ENCODE measurements at regions not wholly inside any gene's neighbourhood (a gene's known extent, or its start where the extent isn't known, plus 50 kb on each side); places are given as distances from the start of the nearest gene placed in this dataset.

- 24% methylated on average over 3 of the region's 3 CpGs for WGBS (ENCODE audit: low lambda C conversion rate)
- DNase-seq = no peak
- CTCF ChIA-PET = interaction anchor here (1.1 to 2.3 kb wide), 2 partner anchors 10 to 89 kb away, joined by 6 to 10 read pairs; no protein-coding TSS in a partner anchor
- Histone ChIP-seq H3K4me3 (ENCODE audit: low read depth in 2 of 2, low read length in 1 of 2) (no peak overlapping the region), H2AFZ (ENCODE audit: low read depth) (no peak overlapping the region), H3K9ac (no peak overlapping the region), H3F3A (replicated peaks; ENCODE audit: insufficient read depth) (no peaks in the 10 kb centered on the region), H4K20me1 (ENCODE audit: insufficient read depth) (no peaks in the 10 kb centered on the region), H3K36me3 (replicated peaks in 1 of 2; ENCODE audit: control insufficient read depth in 1 of 2, insufficient read depth in 2 of 2, low read length in 1 of 2) (no peaks in the 10 kb centered on the region), H3K4me2 (no peak overlapping the region), H3K27me3 (ENCODE audit: insufficient read depth) (no peaks in the 10 kb centered on the region), H3K9me2 (no peaks in the 10 kb centered on the region), H3K27ac (ENCODE audit: low read depth in 2 of 2, low read length in 1 of 2) (peak overlapping the region in 1 of 2 experiments; percentile 67; a peak in 1 of 4 replicates), H3K4me1 (ENCODE audit: control insufficient read depth in 1 of 2, insufficient read depth in 2 of 2, low read depth in 1 of 2, low read length in 1 of 2) (peaks cover under 1 to 3% of the 10 kb centered on the region in 2 experiments; a peak in 3 of 4 replicates), H3K9me3 (no peaks in the 10 kb centered on the region), H3K79me2 (ENCODE audit: insufficient read depth) (no peaks in the 10 kb centered on the region)
- TF ChIP-seq FOXJ3 (CRISPR knock-in tag; IDR thresholded peaks at IDR 0.05) (no peak), MXI1 (IDR thresholded peaks at IDR 0.05; ENCODE audit: low read depth, low read length) (no peak), GATA2 (CRISPR knock-in tag; IDR thresholded peaks at IDR 0.05) (no peak), PBX3 (IDR thresholded peaks at IDR 0.05) (no peak), RXRA (IDR thresholded peaks at IDR 0.05; ENCODE audit: borderline replicate concordance, low read depth) (no peak), TAF1 (IDR thresholded peaks at IDR 0.05; ENCODE audit: borderline replicate concordance, low read depth, low read length) (no peak), SMC3 (IDR thresholded peaks at IDR 0.05; ENCODE audit: low read depth, low read length) (no peak), MEF2A (IDR thresholded peaks at IDR 0.05; ENCODE audit: borderline replicate concordance, low read depth) (no peak), FOSL2 (IDR thresholded peaks at IDR 0.05; ENCODE audit: borderline replicate concordance, low read depth) (no peak), POLR2AphosphoS5 (IDR thresholded peaks at IDR 0.05; ENCODE audit: low read depth, low read length) (no peak)
- TF ChIP-seq, protein P1, sequence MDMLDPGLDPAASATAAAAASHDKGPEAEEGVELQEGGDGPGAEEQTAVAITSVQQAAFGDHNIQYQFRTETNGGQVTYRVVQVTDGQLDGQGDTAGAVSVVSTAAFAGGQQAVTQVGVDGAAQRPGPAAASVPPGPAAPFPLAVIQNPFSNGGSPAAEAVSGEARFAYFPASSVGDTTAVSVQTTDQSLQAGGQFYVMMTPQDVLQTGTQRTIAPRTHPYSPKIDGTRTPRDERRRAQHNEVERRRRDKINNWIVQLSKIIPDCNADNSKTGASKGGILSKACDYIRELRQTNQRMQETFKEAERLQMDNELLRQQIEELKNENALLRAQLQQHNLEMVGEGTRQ (IDR thresholded peaks at IDR 0.05; ENCODE audit: borderline replicate concordance, low read depth, low read length) = no peak
- POLR2A ChIA-PET = no interaction called here
Observed at GRCh38 chr13:102466610-102467190, 64.9 kb upstream of the FGF14 start.

DNA sequence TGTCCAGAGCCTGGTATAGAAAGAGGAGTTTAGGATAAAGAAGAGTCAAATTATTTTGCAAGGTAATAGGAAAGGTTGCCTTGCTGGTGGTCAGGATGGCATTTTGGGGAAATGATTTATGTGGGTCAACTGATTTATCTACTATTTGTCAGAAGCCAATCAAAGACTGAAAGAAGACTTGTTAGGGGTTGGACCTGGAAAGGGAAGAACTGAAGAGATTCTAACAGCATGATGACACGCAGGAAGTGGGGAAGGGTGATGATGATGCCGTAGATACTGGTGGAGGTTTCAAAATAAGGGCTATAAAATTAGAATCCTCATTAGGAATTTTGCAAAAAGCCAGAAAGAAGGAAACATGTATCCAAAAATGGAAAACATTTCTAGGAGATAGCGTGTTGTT, 60.7 kb upstream of the FGF14 start:
- no peak overlapping the region for H3K4me2 ChIP-seq
- peaks cover 6 to 8% of the 10 kb centered on the region in 2 experiments; a peak in 3 of 4 replicates for H3K4me1 ChIP-seq (ENCODE audit: control insufficient read depth in 1 of 2, insufficient read depth in 2 of 2, low read depth in 1 of 2, low read length in 1 of 2)
- H3K27ac ChIP-seq (ENCODE audit: low read depth in 2 of 2, low read length in 1 of 2) = no peak overlapping the region
- ChIA-PET POLR2A (no interaction called here), CTCF (no interaction called here)
- no peak overlapping the region for H3K4me3 ChIP-seq (ENCODE audit: low read depth in 2 of 2, low read length in 1 of 2)
- DNase-seq = no peak
- no peaks in the 10 kb centered on the region for H3K27me3 ChIP-seq (ENCODE audit: insufficient read depth)
- 63% methylated on average over 3 of the region's 3 CpGs for WGBS (ENCODE audit: low lambda C conversion rate)
- no peaks in the 10 kb centered on the region for H4K20me1 ChIP-seq (ENCODE audit: insufficient read depth)
- no peaks in the 10 kb centered on the region for H3K9me2 ChIP-seq
- H3K9ac ChIP-seq = no peak overlapping the region
- no peak for TF ChIP-seq RAD21 (IDR thresholded peaks at IDR 0.05; ENCODE audit: low read length)
- no peak for TF ChIP-seq SMC3 (IDR thresholded peaks at IDR 0.05; ENCODE audit: low read depth, low read length)
- TF ChIP-seq MXI1 (IDR thresholded peaks at IDR 0.05; ENCODE audit: low read depth, low read length) = no peak
- no peak for TF ChIP-seq CHD2 (IDR thresholded peaks at IDR 0.05; ENCODE audit: low read length, partially characterized antibody)
- TF ChIP-seq, protein P1 (IDR thresholded peaks at IDR 0.05; ENCODE audit: borderline replicate concordance, low read depth, low read length) = no peak
- TF ChIP-seq, protein P2, sequence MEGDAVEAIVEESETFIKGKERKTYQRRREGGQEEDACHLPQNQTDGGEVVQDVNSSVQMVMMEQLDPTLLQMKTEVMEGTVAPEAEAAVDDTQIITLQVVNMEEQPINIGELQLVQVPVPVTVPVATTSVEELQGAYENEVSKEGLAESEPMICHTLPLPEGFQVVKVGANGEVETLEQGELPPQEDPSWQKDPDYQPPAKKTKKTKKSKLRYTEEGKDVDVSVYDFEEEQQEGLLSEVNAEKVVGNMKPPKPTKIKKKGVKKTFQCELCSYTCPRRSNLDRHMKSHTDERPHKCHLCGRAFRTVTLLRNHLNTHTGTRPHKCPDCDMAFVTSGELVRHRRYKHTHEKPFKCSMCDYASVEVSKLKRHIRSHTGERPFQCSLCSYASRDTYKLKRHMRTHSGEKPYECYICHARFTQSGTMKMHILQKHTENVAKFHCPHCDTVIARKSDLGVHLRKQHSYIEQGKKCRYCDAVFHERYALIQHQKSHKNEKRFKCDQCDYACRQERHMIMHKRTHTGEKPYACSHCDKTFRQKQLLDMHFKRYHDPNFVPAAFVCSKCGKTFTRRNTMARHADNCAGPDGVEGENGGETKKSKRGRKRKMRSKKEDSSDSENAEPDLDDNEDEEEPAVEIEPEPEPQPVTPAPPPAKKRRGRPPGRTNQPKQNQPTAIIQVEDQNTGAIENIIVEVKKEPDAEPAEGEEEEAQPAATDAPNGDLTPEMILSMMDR (IDR thresholded peaks at IDR 0.05) = no peak
- no peak for TF ChIP-seq RFX5 (IDR thresholded peaks at IDR 0.05; ENCODE audit: low read length)
- TF ChIP-seq TAF1 (IDR thresholded peaks at IDR 0.05; ENCODE audit: borderline replicate concordance, low read depth, low read length) = no peak
- no peak for TF ChIP-seq ELF1 (IDR thresholded peaks at IDR 0.05)
- TF ChIP-seq TEAD4 (IDR thresholded peaks at IDR 0.05; ENCODE audit: borderline replicate concordance, insufficient read depth) = no peak
- no peak for TF ChIP-seq NFIC (IDR thresholded peaks at IDR 0.05; ENCODE audit: borderline replicate concordance)
- no peak for TF ChIP-seq PBX3 (IDR thresholded peaks at IDR 0.05)
- no peak for TF ChIP-seq EP300 (IDR thresholded peaks at IDR 0.05; ENCODE audit: borderline replicate concordance in 1 of 2, low read depth in 1 of 2, low read length in 1 of 2)
- no peak for TF ChIP-seq YY1 (IDR thresholded peaks at IDR 0.05; ENCODE audit: low read depth)
- no peak for TF ChIP-seq FOXJ3 (CRISPR knock-in tag; IDR thresholded peaks at IDR 0.05)
- TF ChIP-seq JUND (IDR thresholded peaks at IDR 0.05) = no peak
- no peak for TF ChIP-seq FOXM1 (IDR thresholded peaks at IDR 0.05; ENCODE audit: low read depth)
- H3K36me3 ChIP-seq (replicated peaks in 1 of 2; ENCODE audit: control insufficient read depth in 1 of 2, insufficient read depth in 2 of 2, low read length in 1 of 2) = no peaks in the 10 kb centered on the region
- no peaks in the 10 kb centered on the region for H3K79me2 ChIP-seq (ENCODE audit: insufficient read depth)
- H2AFZ ChIP-seq (ENCODE audit: low read depth) = no peak overlapping the region
- H3K9me3 ChIP-seq = no peaks in the 10 kb centered on the region
- no peaks in the 10 kb centered on the region for H3F3A ChIP-seq (replicated peaks; ENCODE audit: insufficient read depth)
